ENCODE measurements at regions not wholly inside any gene's neighbourhood (a gene's known extent, or its start where the extent isn't known, plus 50 kb on each side); places are given as distances from the start of the nearest gene placed in this dataset.

DNA sequence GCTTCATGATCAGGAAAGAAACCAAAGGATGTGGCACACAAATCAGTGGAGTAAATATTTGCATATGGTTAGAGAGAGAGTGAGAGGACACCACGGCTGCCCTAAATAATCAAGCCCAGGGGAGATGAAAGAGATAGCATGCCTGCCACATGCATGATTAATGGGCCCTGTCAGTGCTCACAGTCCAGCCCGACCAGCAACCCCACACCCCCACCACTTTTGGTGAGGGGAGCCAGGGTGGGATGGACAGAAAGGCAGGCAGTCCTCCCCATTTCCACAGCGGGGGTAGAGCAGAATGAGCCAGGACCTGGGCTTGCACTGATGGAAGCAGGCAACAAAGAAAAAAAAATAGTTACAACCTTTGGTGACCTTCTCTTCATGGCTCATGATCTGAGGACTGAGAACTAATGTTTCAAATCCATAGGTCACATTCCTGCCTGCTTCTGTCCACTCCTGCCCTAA is 545.0 kb downstream of the ETS1 start:
- Histone ChIP-seq H3K4me2 (ENCODE audit: control insufficient read depth, insufficient read depth) (no peak overlapping the region), H3K36me3 (ENCODE audit: control insufficient read depth in 2 of 2, insufficient read depth in 2 of 2, low read length in 1 of 2) (no peaks in the 10 kb centered on the region), H3K4me3 (no peak overlapping the region), H3K79me2 (ENCODE audit: control insufficient read depth, insufficient read depth, low read length) (no peaks in the 10 kb centered on the region), H3K9me3 (replicated peaks; ENCODE audit: control insufficient read depth, insufficient read depth, low read length) (no peaks in the 10 kb centered on the region), H4K20me1 (ENCODE audit: control insufficient read depth, insufficient read depth) (no peaks in the 10 kb centered on the region), H3K4me1 (ENCODE audit: control insufficient read depth, insufficient read depth, low read length) (no peaks in the 10 kb centered on the region), H2AFZ (ENCODE audit: control insufficient read depth, low read depth, low read length) (no peak overlapping the region), H3K9ac (ENCODE audit: control insufficient read depth, insufficient read depth, low read length) (no peak overlapping the region), H3K27me3 (replicated peaks in 1 of 2; ENCODE audit: control insufficient read depth in 2 of 2, insufficient read depth in 2 of 2, low read length in 1 of 2) (peaks cover 1 to 6% of the 10 kb centered on the region in 2 experiments; a peak in 1 of 4 replicates), H3K27ac (ENCODE audit: control insufficient read depth, insufficient read depth) (no peak overlapping the region)
- ChIA-PET CTCF (no interaction called here), RAD21 (ENCODE audit: unreplicated experiment) (no interaction called here), SMC1A (ENCODE audit: uncharacterized antibody, unreplicated experiment) (no interaction called here), POLR2A (no interaction called here)
- FAIRE-seq (no peak), DNase-seq (ENCODE audit: low read depth, low spot score) (no peak), ATAC-seq (no peak)
- in situ Hi-C loops (cut with MboI) (no loop called here), intact Hi-C loops (cut with micrococcal nuclease; ENCODE audit: unreplicated experiment) (no loop called here)
- no TSS peak for BruUV-seq (replicated peaks)
- TF ChIP-seq IKZF1 (conservative IDR thresholded peaks at IDR 0.05) = no peak
- TF ChIP-seq FOXK2 (IDR thresholded peaks at IDR 0.05) = no peak
- TF ChIP-seq ATF7 (IDR thresholded peaks at IDR 0.05; ENCODE audit: low read depth) = no peak
- TF ChIP-seq SREBF1 (IDR thresholded peaks at IDR 0.05; ENCODE audit: low read length) = no peak
- no peak for TF ChIP-seq MTA2 (IDR thresholded peaks at IDR 0.05; ENCODE audit: low read depth)
- no peak for TF ChIP-seq KLF5 (IDR thresholded peaks at IDR 0.05; ENCODE audit: partially characterized antibody)
- no peak for TF ChIP-seq POU2F2 (IDR thresholded peaks at IDR 0.05; ENCODE audit: borderline replicate concordance, low read depth, low read length)
- TF ChIP-seq, protein P1, sequence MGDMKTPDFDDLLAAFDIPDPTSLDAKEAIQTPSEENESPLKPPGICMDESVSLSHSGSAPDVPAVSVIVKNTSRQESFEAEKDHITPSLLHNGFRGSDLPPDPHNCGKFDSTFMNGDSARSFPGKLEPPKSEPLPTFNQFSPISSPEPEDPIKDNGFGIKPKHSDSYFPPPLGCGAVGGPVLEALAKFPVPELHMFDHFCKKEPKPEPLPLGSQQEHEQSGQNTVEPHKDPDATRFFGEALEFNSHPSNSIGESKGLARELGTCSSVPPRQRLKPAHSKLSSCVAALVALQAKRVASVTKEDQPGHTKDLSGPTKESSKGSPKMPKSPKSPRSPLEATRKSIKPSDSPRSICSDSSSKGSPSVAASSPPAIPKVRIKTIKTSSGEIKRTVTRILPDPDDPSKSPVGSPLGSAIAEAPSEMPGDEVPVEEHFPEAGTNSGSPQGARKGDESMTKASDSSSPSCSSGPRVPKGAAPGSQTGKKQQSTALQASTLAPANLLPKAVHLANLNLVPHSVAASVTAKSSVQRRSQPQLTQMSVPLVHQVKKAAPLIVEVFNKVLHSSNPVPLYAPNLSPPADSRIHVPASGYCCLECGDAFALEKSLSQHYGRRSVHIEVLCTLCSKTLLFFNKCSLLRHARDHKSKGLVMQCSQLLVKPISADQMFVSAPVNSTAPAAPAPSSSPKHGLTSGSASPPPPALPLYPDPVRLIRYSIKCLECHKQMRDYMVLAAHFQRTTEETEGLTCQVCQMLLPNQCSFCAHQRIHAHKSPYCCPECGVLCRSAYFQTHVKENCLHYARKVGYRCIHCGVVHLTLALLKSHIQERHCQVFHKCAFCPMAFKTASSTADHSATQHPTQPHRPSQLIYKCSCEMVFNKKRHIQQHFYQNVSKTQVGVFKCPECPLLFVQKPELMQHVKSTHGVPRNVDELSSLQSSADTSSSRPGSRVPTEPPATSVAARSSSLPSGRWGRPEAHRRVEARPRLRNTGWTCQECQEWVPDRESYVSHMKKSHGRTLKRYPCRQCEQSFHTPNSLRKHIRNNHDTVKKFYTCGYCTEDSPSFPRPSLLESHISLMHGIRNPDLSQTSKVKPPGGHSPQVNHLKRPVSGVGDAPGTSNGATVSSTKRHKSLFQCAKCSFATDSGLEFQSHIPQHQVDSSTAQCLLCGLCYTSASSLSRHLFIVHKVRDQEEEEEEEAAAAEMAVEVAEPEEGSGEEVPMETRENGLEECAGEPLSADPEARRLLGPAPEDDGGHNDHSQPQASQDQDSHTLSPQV (IDR thresholded peaks at IDR 0.05) = no peak
- no peak for TF ChIP-seq SMARCA5 (IDR thresholded peaks at IDR 0.05)
- no peak for TF ChIP-seq IKZF2 (IDR thresholded peaks at IDR 0.05)
- no peak for TF ChIP-seq MEF2B (IDR thresholded peaks at IDR 0.05; ENCODE audit: partially characterized antibody, poor library complexity, severe bottlenecking)
- TF ChIP-seq MYC (IDR thresholded peaks at IDR 0.05; ENCODE audit: insufficient read depth, insufficient read length, insufficient replicate concordance, low read length, severe bottlenecking) = no peak
- TF ChIP-seq, protein P2, sequence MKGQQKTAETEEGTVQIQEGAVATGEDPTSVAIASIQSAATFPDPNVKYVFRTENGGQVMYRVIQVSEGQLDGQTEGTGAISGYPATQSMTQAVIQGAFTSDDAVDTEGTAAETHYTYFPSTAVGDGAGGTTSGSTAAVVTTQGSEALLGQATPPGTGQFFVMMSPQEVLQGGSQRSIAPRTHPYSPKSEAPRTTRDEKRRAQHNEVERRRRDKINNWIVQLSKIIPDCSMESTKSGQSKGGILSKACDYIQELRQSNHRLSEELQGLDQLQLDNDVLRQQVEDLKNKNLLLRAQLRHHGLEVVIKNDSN (IDR thresholded peaks at IDR 0.05; ENCODE audit: borderline replicate concordance, extremely low read length, insufficient read depth, low read depth, low read length) = no peak
- TF ChIP-seq, protein P3, sequence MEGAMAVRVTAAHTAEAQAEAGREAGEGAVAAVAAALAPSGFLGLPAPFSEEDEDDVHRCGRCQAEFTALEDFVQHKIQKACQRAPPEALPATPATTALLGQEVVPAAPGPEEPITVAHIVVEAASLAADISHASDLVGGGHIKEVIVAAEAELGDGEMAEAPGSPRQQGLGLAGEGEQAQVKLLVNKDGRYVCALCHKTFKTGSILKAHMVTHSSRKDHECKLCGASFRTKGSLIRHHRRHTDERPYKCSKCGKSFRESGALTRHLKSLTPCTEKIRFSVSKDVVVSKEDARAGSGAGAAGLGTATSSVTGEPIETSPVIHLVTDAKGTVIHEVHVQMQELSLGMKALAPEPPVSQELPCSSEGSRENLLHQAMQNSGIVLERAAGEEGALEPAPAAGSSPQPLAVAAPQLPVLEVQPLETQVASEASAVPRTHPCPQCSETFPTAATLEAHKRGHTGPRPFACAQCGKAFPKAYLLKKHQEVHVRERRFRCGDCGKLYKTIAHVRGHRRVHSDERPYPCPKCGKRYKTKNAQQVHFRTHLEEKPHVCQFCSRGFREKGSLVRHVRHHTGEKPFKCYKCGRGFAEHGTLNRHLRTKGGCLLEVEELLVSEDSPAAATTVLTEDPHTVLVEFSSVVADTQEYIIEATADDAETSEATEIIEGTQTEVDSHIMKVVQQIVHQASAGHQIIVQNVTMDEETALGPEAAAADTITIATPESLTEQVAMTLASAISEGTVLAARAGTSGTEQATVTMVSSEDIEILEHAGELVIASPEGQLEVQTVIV (IDR thresholded peaks at IDR 0.05; ENCODE audit: borderline replicate concordance, partially characterized antibody) = no peak
- TF ChIP-seq MTA3 (IDR thresholded peaks at IDR 0.05; ENCODE audit: borderline replicate concordance, low read length) = no peak
- WGBS (ENCODE audit: insufficient coverage, insufficient replicate concordance, low lambda C conversion rate, missing lambda C conversion rate) = 10% methylated on average over 3 of the region's 3 CpGs

Data from GM12878 (cell line).